Gastroesophageal sphincter (tissue), 3 donors: ENCODE measurements at regions not wholly inside any gene's neighbourhood (a gene's known extent, or its start where the extent isn't known, plus 50 kb on each side); places are given as distances from the start of the nearest gene placed in this dataset.

Source experiments
- EP300 ChIP-seq: sonication (generic); formaldehyde crosslinking; IDR thresholded peaks from one replicate; pipeline ENCODE4 v1.6.1; 2017; ENCODE audit warnings: antibody characterized with exemption, mild to moderate bottlenecking
- TF ChIP-seq, protein P1 (sequence below), 4 experiments: fragments of 200-600 bp in 2 of 4; fragments of 450-650 bp in 2 of 4; sonication (generic) in 1 of 4; IDR thresholded peaks; one replicate each; pipeline ENCODE4 v1.5.1; 2017 to 2019; ENCODE audit warnings: antibody characterized with exemption in 4 of 4, mild to moderate bottlenecking in 2 of 4, moderate library complexity in 2 of 4

DNA sequence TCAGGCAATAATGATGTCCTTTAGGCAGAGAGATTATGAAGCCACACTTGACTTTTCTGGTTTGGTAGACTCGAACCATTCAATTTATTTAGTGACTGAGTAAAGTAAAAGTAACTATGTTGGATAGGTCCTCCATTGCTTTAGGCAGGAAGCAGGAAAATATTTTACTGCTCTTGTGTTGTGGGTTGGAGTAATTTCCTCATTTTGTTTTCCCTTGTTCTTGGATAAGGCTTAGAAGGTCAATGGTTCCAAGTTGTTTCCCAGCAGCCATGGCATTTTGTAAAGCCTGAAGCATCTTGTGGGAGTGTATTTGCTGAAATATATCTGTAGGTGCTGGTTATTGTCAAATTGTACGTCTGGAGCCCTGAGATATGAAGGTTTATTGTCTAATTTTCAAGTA is 161.2 kb upstream of the SLC38A2 start:
- TF ChIP-seq, protein P1, sequence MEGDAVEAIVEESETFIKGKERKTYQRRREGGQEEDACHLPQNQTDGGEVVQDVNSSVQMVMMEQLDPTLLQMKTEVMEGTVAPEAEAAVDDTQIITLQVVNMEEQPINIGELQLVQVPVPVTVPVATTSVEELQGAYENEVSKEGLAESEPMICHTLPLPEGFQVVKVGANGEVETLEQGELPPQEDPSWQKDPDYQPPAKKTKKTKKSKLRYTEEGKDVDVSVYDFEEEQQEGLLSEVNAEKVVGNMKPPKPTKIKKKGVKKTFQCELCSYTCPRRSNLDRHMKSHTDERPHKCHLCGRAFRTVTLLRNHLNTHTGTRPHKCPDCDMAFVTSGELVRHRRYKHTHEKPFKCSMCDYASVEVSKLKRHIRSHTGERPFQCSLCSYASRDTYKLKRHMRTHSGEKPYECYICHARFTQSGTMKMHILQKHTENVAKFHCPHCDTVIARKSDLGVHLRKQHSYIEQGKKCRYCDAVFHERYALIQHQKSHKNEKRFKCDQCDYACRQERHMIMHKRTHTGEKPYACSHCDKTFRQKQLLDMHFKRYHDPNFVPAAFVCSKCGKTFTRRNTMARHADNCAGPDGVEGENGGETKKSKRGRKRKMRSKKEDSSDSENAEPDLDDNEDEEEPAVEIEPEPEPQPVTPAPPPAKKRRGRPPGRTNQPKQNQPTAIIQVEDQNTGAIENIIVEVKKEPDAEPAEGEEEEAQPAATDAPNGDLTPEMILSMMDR (IDR thresholded peaks at IDR 0.05): no peak
- no peak for TF ChIP-seq EP300
